ENCODE measurements at regions not wholly inside any gene's neighbourhood (a gene's known extent, or its start where the extent isn't known, plus 50 kb on each side); places are given as distances from the start of the nearest gene placed in this dataset.

GRCh38 chr5:72693546-72694205 is 122.8 kb upstream of the TNPO1 start:
- TF ChIP-seq POLR2A (IDR thresholded peaks at IDR 0.05) = no peak
- TF ChIP-seq, protein P1, sequence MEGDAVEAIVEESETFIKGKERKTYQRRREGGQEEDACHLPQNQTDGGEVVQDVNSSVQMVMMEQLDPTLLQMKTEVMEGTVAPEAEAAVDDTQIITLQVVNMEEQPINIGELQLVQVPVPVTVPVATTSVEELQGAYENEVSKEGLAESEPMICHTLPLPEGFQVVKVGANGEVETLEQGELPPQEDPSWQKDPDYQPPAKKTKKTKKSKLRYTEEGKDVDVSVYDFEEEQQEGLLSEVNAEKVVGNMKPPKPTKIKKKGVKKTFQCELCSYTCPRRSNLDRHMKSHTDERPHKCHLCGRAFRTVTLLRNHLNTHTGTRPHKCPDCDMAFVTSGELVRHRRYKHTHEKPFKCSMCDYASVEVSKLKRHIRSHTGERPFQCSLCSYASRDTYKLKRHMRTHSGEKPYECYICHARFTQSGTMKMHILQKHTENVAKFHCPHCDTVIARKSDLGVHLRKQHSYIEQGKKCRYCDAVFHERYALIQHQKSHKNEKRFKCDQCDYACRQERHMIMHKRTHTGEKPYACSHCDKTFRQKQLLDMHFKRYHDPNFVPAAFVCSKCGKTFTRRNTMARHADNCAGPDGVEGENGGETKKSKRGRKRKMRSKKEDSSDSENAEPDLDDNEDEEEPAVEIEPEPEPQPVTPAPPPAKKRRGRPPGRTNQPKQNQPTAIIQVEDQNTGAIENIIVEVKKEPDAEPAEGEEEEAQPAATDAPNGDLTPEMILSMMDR (IDR thresholded peaks at IDR 0.05) = no peak

Measured in breast epithelium (tissue), 3 donors.